CD4-positive, CD25-positive, alpha-beta regulatory T cell (primary cell): ENCODE measurements at regions not wholly inside any gene's neighbourhood (a gene's known extent, or its start where the extent isn't known, plus 50 kb on each side); places are given as distances from the start of the nearest gene placed in this dataset.

ENCODE experiments used
- ATAC-seq, 2 donors: fragments of 150-1000 bp; cut with Tn5 transposase; one replicate each; pipeline ENCODE4 v1.10.0; 2021; ENCODE audit warnings: low read depth in 2 of 2, moderate number of reproducible peaks in 2 of 2, moderate library complexity in 1 of 2
- DNase-seq, 3 donors: peaks; one replicate each; pipeline versions ENCODE4 v3.0.0 to v3.0.0-alpha.2; 2012 to 2022; ENCODE audit warnings: mixed read lengths in 1 of 3
- H3K27ac ChIP-seq: one replicate; pipeline ENCODE4 v1.7.0; 2013; ENCODE audit warnings: mild to moderate bottlenecking, low read length; ENCODE audit not compliant: insufficient read depth, poor library complexity, severe bottlenecking
- H3K27me3 ChIP-seq: one replicate; pipeline ENCODE4 v1.7.0; 2013; ENCODE audit warnings: low read length; ENCODE audit not compliant: control insufficient read depth, insufficient read depth
- H3K36me3 ChIP-seq: one replicate; pipeline ENCODE4 v1.7.0; 2013; ENCODE audit warnings: mild to moderate bottlenecking, low read length, moderate library complexity; ENCODE audit not compliant: control insufficient read depth, insufficient read depth
- H3K4me1 ChIP-seq: 2 replicates; pipeline ENCODE4 v1.7.0; 2013; ENCODE audit warnings: mild to moderate bottlenecking, low read length; ENCODE audit not compliant: insufficient read depth, control insufficient read depth, poor library complexity, severe bottlenecking
- H3K4me3 ChIP-seq: one replicate; pipeline ENCODE4 v1.7.0; 2013; ENCODE audit warnings: low read depth, mild to moderate bottlenecking, low read length, moderate library complexity
- H3K9me3 ChIP-seq, 2 experiments: 1 replicate in 1 of 2; 2 replicates in 1 of 2; pipeline ENCODE4 v1.7.0; 2013; ENCODE audit warnings: low read length in 2 of 2, mild to moderate bottlenecking in 1 of 2, moderate library complexity in 1 of 2; ENCODE audit not compliant: control insufficient read depth in 2 of 2
- H3K27ac Mint-ChIP-seq, 3 donors: one replicate each; pipeline ENCODE4 v1.8.0; 2020 to 2022; ENCODE audit warnings: mild to moderate bottlenecking in 3 of 3, mixed read lengths in 3 of 3, moderate library complexity in 2 of 3
- H3K27me3 Mint-ChIP-seq: one replicate; pipeline ENCODE4 v1.8.0; 2022; ENCODE audit warnings: mild to moderate bottlenecking, mixed read lengths
- H3K36me3 Mint-ChIP-seq: one replicate; pipeline ENCODE4 v1.8.0; 2020; ENCODE audit warnings: mixed read lengths
- H3K4me1 Mint-ChIP-seq, 4 donors: one replicate each; pipeline ENCODE4 v1.8.0; 2020 to 2022; ENCODE audit warnings: mixed read lengths in 4 of 4, mild to moderate bottlenecking in 1 of 4
- H3K4me3 Mint-ChIP-seq, 4 donors: one replicate each; pipeline ENCODE4 v1.8.0; 2020 to 2022; ENCODE audit warnings: mild to moderate bottlenecking in 4 of 4, mixed read lengths in 4 of 4, moderate library complexity in 3 of 4
- H3K9me3 Mint-ChIP-seq, 7 donors: one replicate each; pipeline ENCODE4 v1.8.0; 2020 to 2022; ENCODE audit warnings: mixed read lengths in 7 of 7, mild to moderate bottlenecking in 3 of 7, moderate library complexity in 2 of 7

- Histone ChIP-seq H3K9me3 (peaks cover 9 to 13% of the 10 kb centered on the region in 2 experiments), H3K27me3 (no peaks in the 10 kb centered on the region), H3K4me1 (no peaks in the 10 kb centered on the region), H3K4me3 (no peak overlapping the region), H3K36me3 (no peaks in the 10 kb centered on the region), H3K27ac (no peak overlapping the region)
- H3K9me3 Mint-ChIP-seq: peaks cover 4 to 37% (median 18%) of the 10 kb centered on the region in 7 donors
- no peak overlapping the region for H3K4me3 Mint-ChIP-seq
- H3K4me1 Mint-ChIP-seq: no peaks in the 10 kb centered on the region
- no peaks in the 10 kb centered on the region for H3K36me3 Mint-ChIP-seq
- DNase-seq (no peak), ATAC-seq (no peak)
- H3K27me3 Mint-ChIP-seq: no peaks in the 10 kb centered on the region
- no peak overlapping the region for H3K27ac Mint-ChIP-seq
These were observed 157.7 kb upstream of the TMEM45B start for GRCh38 chr11:129657866-129658525.

- Mint-ChIP-seq H3K36me3 (no peaks in the 10 kb centered on the region), H3K4me3 (no peak overlapping the region), H3K27me3 (no peaks in the 10 kb centered on the region), H3K27ac (no peak overlapping the region), H3K4me1 (no peaks in the 10 kb centered on the region), H3K9me3 (peaks cover 4 to 35% (median 17%) of the 10 kb centered on the region in 7 donors)
- ATAC-seq (no peak), DNase-seq (no peak)
- Histone ChIP-seq H3K4me1 (no peaks in the 10 kb centered on the region), H3K9me3 (peaks cover 9 to 13% of the 10 kb centered on the region in 2 experiments), H3K27ac (no peak overlapping the region), H3K36me3 (no peaks in the 10 kb centered on the region), H3K4me3 (no peak overlapping the region), H3K27me3 (no peaks in the 10 kb centered on the region)
These were observed 157.2 kb upstream of the TMEM45B start for GRCh38 chr11:129658526-129658867.

- Histone ChIP-seq H3K36me3 (no peaks in the 10 kb centered on the region), H3K9me3 (no peaks in the 10 kb centered on the region), H3K27me3 (no peaks in the 10 kb centered on the region), H3K4me3 (no peak overlapping the region), H3K27ac (no peak overlapping the region), H3K4me1 (no peaks in the 10 kb centered on the region)
- ATAC-seq (no peak), DNase-seq (no peak)
- no peak overlapping the region for H3K4me3 Mint-ChIP-seq
- H3K27ac Mint-ChIP-seq: no peak overlapping the region
- no peaks in the 10 kb centered on the region for H3K4me1 Mint-ChIP-seq
- no peaks in the 10 kb centered on the region for H3K36me3 Mint-ChIP-seq
- H3K27me3 Mint-ChIP-seq: peaks cover 6% of the 10 kb centered on the region
- peaks cover 0 to 2% (median 0%) of the 10 kb centered on the region in 7 donors for H3K9me3 Mint-ChIP-seq
These were observed 134.7 kb upstream of the TMEM45B start for GRCh38 chr11:129680907-129681306.

- no peak for ATAC-seq
- Mint-ChIP-seq H3K27me3 (peaks cover 6% of the 10 kb centered on the region), H3K9me3 (peaks cover 0 to 2% (median 0%) of the 10 kb centered on the region in 7 donors), H3K4me1 (no peaks in the 10 kb centered on the region), H3K4me3 (no peak overlapping the region), H3K36me3 (no peaks in the 10 kb centered on the region), H3K27ac (no peak overlapping the region)
- DNase-seq: no peak
- Histone ChIP-seq H3K9me3 (no peaks in the 10 kb centered on the region), H3K4me1 (no peaks in the 10 kb centered on the region), H3K27ac (no peak overlapping the region), H3K27me3 (no peaks in the 10 kb centered on the region), H3K36me3 (no peaks in the 10 kb centered on the region), H3K4me3 (no peak overlapping the region)
These were observed 134.1 kb upstream of the TMEM45B start for GRCh38 chr11:129681344-129682114.

GRCh38 chr11:129686269-129686668 lies 129.4 kb upstream of the TMEM45B start:
- ATAC-seq (no peak), DNase-seq (no peak)
- Mint-ChIP-seq H3K4me3 (no peak overlapping the region), H3K4me1 (no peaks in the 10 kb centered on the region), H3K9me3 (peaks cover 0 to 2% (median 0%) of the 10 kb centered on the region in 7 donors), H3K36me3 (no peaks in the 10 kb centered on the region), H3K27ac (no peak overlapping the region), H3K27me3 (no peaks in the 10 kb centered on the region)
- H3K9me3 ChIP-seq: no peaks in the 10 kb centered on the region
- H3K27ac ChIP-seq: no peak overlapping the region
- no peaks in the 10 kb centered on the region for H3K27me3 ChIP-seq
- no peaks in the 10 kb centered on the region for H3K4me1 ChIP-seq
- H3K36me3 ChIP-seq: no peaks in the 10 kb centered on the region
- H3K4me3 ChIP-seq: no peak overlapping the region

- Histone ChIP-seq H3K27me3 (no peaks in the 10 kb centered on the region), H3K27ac (no peak overlapping the region), H3K9me3 (no peaks in the 10 kb centered on the region), H3K4me3 (no peak overlapping the region), H3K4me1 (peaks cover 10% of the 10 kb centered on the region), H3K36me3 (no peaks in the 10 kb centered on the region)
- Mint-ChIP-seq H3K27me3 (no peaks in the 10 kb centered on the region), H3K4me3 (no peak overlapping the region), H3K27ac (no peak overlapping the region), H3K4me1 (peaks cover 0 to 8% (median 0%) of the 10 kb centered on the region in 4 donors), H3K36me3 (no peaks in the 10 kb centered on the region), H3K9me3 (no peaks in the 10 kb centered on the region)
- ATAC-seq (no peak), DNase-seq (no peak)
These were observed 124.5 kb upstream of the TMEM45B start for GRCh38 chr11:129691142-129691541.

GRCh38 chr11:129694538-129694937 lies 121.1 kb upstream of the TMEM45B start:
- ATAC-seq (no peak), DNase-seq (peak in 1 of 3 donors; percentile 3)
- Histone ChIP-seq H3K4me3 (no peak overlapping the region), H3K27ac (no peak overlapping the region), H3K9me3 (no peaks in the 10 kb centered on the region), H3K27me3 (no peaks in the 10 kb centered on the region), H3K4me1 (peaks cover 10% of the 10 kb centered on the region), H3K36me3 (no peaks in the 10 kb centered on the region)
- no peaks in the 10 kb centered on the region for H3K27me3 Mint-ChIP-seq
- H3K36me3 Mint-ChIP-seq: no peaks in the 10 kb centered on the region
- no peak overlapping the region for H3K27ac Mint-ChIP-seq
- H3K4me3 Mint-ChIP-seq: peak overlapping the region in 1 of 4 donors; percentile 22
- peaks cover 0 to 8% (median 0%) of the 10 kb centered on the region in 4 donors for H3K4me1 Mint-ChIP-seq
- peaks cover 0 to 3% (median 0%) of the 10 kb centered on the region in 7 donors for H3K9me3 Mint-ChIP-seq

GRCh38 chr11:129694966-129695365 lies 120.7 kb upstream of the TMEM45B start:
- Histone ChIP-seq H3K4me1 (peaks cover 10% of the 10 kb centered on the region), H3K9me3 (no peaks in the 10 kb centered on the region), H3K27ac (no peak overlapping the region), H3K4me3 (no peak overlapping the region), H3K36me3 (no peaks in the 10 kb centered on the region), H3K27me3 (no peaks in the 10 kb centered on the region)
- no peak for ATAC-seq
- DNase-seq: no peak
- Mint-ChIP-seq H3K27me3 (no peaks in the 10 kb centered on the region), H3K36me3 (no peaks in the 10 kb centered on the region), H3K9me3 (peaks cover 0 to 3% (median 0%) of the 10 kb centered on the region in 7 donors), H3K4me3 (peak overlapping the region in 2 of 4 donors; percentile 84 to 85), H3K4me1 (peaks cover 0 to 8% (median 0%) of the 10 kb centered on the region in 4 donors), H3K27ac (no peak overlapping the region)
